IPS-18c (cell line): ENCODE measurements at regions not wholly inside any gene's neighbourhood (a gene's known extent, or its start where the extent isn't known, plus 50 kb on each side); places are given as distances from the start of the nearest gene placed in this dataset.

Source experiments
- H3K4me3 ChIP-seq: 2 replicates; pipeline ENCODE4 v1.7.0; 2013; ENCODE audit warnings: low read depth, mild to moderate bottlenecking, low read length, moderate library complexity; ENCODE audit not compliant: insufficient read depth
- H3K9me3 ChIP-seq: one replicate; pipeline ENCODE4 v1.6.1; 2013; ENCODE audit warnings: mild to moderate bottlenecking, low read length, moderate library complexity; ENCODE audit not compliant: control insufficient read depth, insufficient read depth

DNA sequence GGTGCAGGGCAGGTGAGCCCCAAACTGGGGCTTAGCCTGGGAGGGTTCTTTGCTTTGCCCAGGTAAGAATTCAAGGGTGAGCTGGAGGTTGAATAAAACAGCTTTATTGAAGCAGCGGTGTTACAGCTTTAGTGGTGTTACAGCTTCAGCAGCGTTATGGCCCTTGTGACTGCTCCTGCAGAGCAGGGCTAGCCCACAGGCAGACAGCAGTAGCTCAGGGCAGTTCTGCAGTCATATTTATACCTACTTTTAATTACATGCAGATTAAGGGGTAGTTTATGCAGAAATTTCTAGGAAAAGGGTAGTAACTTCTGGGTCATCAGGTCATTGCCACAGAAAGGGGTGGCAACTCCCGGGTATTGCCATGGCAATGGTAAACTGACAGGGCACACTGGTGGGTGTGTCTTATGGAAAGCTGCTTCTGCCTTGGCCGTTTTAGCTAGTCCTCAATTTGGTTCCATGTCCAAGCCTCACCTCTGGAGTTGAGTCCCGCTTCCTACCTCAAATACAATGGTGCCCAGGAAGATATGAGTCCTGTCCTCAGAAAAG is 78.2 kb downstream of the THNSL2 start:
- no peak overlapping the region for H3K4me3 ChIP-seq
- no peaks in the 10 kb centered on the region for H3K9me3 ChIP-seq

DNA sequence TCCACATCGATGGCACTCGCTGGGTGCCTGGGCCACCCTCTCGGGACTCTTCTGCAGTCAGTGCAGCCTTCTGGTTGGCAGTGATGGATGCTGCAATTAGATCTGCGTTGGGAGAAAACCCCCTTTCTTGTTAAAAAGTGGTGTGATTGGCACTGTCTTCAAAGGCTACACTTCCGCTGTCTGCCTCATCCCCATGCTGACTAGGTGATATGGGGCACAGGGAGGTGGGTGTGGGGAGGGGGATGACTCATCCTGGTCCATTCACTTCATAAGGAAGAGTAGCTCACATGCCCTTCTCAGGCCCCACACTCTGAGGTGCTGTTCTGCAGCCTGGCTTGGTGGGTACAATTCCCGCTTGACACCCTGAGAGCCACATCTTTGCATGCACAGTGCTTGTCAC is 77.4 kb downstream of the THNSL2 start:
- Histone ChIP-seq H3K9me3 (no peaks in the 10 kb centered on the region), H3K4me3 (no peak overlapping the region)

DNA sequence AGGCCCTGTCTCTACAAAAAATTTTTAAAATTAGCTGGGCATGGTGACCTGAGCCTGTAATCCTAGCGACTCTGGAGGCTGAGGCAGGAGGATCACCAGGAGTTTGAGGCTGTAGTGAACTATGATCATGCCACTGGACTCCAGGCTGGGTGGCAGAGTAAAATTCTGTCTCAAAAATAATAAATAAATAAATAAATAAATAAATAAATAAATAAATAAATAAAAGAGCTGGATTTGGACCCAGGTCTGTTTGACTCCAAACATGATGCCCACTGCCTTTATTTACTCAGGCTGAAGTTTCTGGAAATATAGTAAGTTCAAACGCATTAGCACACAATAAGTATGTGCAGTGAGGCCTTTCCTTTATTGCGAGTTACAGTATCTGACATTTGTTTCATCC is 75.0 kb downstream of the THNSL2 start:
- H3K9me3 ChIP-seq, result peaks cover 2% of the 10 kb centered on the region

GRCh38 chr2:88239781-88240180 is 69.6 kb downstream of the THNSL2 start:
- peaks cover 2% of the 10 kb centered on the region for H3K9me3 ChIP-seq
- H3K4me3 ChIP-seq, result no peak overlapping the region

More for the DNA sequence above, 75.0 kb downstream of the THNSL2 start:
- no peak overlapping the region for H3K4me3 ChIP-seq

DNA sequence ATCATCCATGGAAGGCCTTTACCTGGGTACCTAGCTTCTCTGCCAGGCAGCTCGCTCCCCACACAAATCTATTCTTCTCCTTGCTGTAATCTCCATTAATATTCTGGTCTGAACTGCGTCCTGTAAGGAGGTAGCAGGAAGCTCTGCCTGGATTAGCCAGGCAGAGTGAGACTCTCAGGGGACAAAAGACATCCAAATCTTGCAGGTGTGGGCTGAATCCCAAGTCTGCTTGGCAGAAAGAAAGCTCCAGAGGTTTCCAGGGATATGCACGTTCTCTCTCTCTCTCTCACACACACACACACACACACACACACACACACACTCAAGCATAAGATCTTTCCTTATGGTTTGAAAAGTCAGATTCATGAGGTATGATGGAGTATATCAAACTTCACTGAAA is 66.5 kb downstream of the THNSL2 start:
- no peak overlapping the region for H3K4me3 ChIP-seq
- peaks cover 1% of the 10 kb centered on the region for H3K9me3 ChIP-seq
